Testis (tissue), 2 donors: ENCODE measurements at regions not wholly inside any gene's neighbourhood (a gene's known extent, or its start where the extent isn't known, plus 50 kb on each side); places are given as distances from the start of the nearest gene placed in this dataset.

Experiments used
- CTCF ChIP-seq, 3 experiments: fragments of 450-650 bp in 2 of 3; fragments of 200-600 bp in 1 of 3; sonication (generic) in 1 of 3; IDR thresholded peaks; one replicate each; pipeline ENCODE4 v1.5.1; 2016 to 2019; ENCODE audit warnings: antibody characterized with exemption in 3 of 3, mild to moderate bottlenecking in 2 of 3, moderate library complexity in 1 of 3
- POLR2A ChIP-seq: fragments of 450-650 bp; IDR thresholded peaks from one replicate; pipeline ENCODE4 v1.6.1; 2017; ENCODE audit warnings: antibody characterized with exemption, mild to moderate bottlenecking, moderate library complexity

GRCh38 chr18:14928396-14928795 is 180.4 kb downstream of the ANKRD30B start:
- TF ChIP-seq CTCF (IDR thresholded peaks at IDR 0.05) (no peak), POLR2A (no peak)
